ENCODE measurements at regions not wholly inside any gene's neighbourhood (a gene's known extent, or its start where the extent isn't known, plus 50 kb on each side); places are given as distances from the start of the nearest gene placed in this dataset.

DNA sequence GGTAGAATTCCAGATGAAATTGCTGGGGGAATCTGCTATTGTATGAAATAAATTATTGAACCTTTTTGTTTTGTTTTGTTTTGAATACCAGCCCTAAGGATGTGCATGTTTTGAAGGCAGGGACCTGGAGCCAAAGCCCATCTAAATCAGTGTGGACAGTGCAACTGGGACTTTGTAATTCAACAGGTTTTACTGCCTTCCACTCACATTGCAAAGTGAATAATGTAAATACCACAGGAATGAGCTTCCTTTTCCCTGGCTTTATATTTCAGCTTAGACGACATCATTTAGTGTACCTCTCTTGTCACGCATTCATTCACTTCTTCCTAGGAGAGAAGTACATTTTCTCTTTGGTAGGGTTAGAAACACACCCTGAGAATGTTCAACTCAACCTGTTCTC, 795.0 kb downstream of the CENPC start:
- no peak for TF ChIP-seq POLR2A (IDR thresholded peaks at IDR 0.05)
- TF ChIP-seq POLR2AphosphoS5 (IDR thresholded peaks at IDR 0.05), result no peak
- TF ChIP-seq EP300 (IDR thresholded peaks at IDR 0.05), result no peak
- TF ChIP-seq, protein P1, sequence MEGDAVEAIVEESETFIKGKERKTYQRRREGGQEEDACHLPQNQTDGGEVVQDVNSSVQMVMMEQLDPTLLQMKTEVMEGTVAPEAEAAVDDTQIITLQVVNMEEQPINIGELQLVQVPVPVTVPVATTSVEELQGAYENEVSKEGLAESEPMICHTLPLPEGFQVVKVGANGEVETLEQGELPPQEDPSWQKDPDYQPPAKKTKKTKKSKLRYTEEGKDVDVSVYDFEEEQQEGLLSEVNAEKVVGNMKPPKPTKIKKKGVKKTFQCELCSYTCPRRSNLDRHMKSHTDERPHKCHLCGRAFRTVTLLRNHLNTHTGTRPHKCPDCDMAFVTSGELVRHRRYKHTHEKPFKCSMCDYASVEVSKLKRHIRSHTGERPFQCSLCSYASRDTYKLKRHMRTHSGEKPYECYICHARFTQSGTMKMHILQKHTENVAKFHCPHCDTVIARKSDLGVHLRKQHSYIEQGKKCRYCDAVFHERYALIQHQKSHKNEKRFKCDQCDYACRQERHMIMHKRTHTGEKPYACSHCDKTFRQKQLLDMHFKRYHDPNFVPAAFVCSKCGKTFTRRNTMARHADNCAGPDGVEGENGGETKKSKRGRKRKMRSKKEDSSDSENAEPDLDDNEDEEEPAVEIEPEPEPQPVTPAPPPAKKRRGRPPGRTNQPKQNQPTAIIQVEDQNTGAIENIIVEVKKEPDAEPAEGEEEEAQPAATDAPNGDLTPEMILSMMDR (IDR thresholded peaks at IDR 0.05), result no peak
